H1 (cell line): ENCODE measurements at regions not wholly inside any gene's neighbourhood (a gene's known extent, or its start where the extent isn't known, plus 50 kb on each side); places are given as distances from the start of the nearest gene placed in this dataset.

Source experiments
- CTCF ChIA-PET: fragments of 300-600 bp; sonication (Branson Sonifier 250); formaldehyde crosslinking; loops from one replicate; lab custom pipeline; 2021; ENCODE audit not compliant: partially characterized antibody; lab: Charles Lee
- POLR2A ChIA-PET: fragments of 300-600 bp; sonication (Branson Sonifier 250); formaldehyde crosslinking; loops from one replicate; lab custom pipeline; 2021; ENCODE audit warnings: inconsistent platforms; ENCODE audit not compliant: partially characterized antibody; lab: Charles Lee
- DNase-seq, 2 experiments: peaks; one replicate each; pipeline versions ENCODE4 v3.0.0 to v3.0.0-alpha.2; 2010 to 2022; ENCODE audit warnings: low spot score in 2 of 2, low read depth in 1 of 2, mixed read lengths in 1 of 2
- FAIRE-seq: peaks from 2 replicates; lab custom pipeline; 2011; peaks lifted over from hg19 to GRCh38; lab: Jason Lieb, UNC
- H2AFZ ChIP-seq: 2 replicates; pipeline ENCODE4 v1.8.1; 2012; ENCODE audit warnings: low read length, inconsistent platforms
- H2AK5ac ChIP-seq: 2 replicates; pipeline ENCODE4 v1.6.1; 2013; ENCODE audit warnings: low read depth, low read length
- H2BK120ac ChIP-seq: replicated peaks from 2 replicates; pipeline ENCODE3; 2013; ENCODE audit warnings: low read depth, low read length, inconsistent platforms
- H2BK12ac ChIP-seq: 2 replicates; pipeline ENCODE4 v1.6.1; 2013; ENCODE audit warnings: low read depth, low read length
- H2BK15ac ChIP-seq: 2 replicates; pipeline ENCODE4 v1.6.1; 2013; ENCODE audit warnings: low read length
- H2BK20ac ChIP-seq: 2 replicates; pipeline ENCODE4 v1.6.1; 2013; ENCODE audit warnings: low read length
- H2BK5ac ChIP-seq: 2 replicates; pipeline ENCODE4 v1.6.1; 2013; ENCODE audit warnings: low read depth, low read length
- H3K14ac ChIP-seq: 2 replicates; pipeline ENCODE4 v1.6.1; 2013; ENCODE audit warnings: inconsistent platforms; ENCODE audit not compliant: insufficient read length
- H3K18ac ChIP-seq: 2 replicates; pipeline ENCODE4 v1.6.1; 2013; ENCODE audit warnings: low read length; ENCODE audit errors: extremely low read depth
- H3K23ac ChIP-seq: 2 replicates; pipeline ENCODE4 v1.6.1; 2013; ENCODE audit warnings: inconsistent platforms; ENCODE audit not compliant: insufficient read length
- H3K23me2 ChIP-seq: 2 replicates; pipeline ENCODE4 v1.6.1; 2013; ENCODE audit warnings: low read depth, low read length
- H3K27ac ChIP-seq: 2 replicates; pipeline ENCODE4 v1.6.1; 2011; ENCODE audit warnings: low read depth, low read length, inconsistent platforms
- H3K27me3 ChIP-seq, 4 experiments: replicated peaks in 1 of 4; 1 replicate in 1 of 4; 2 replicates in 3 of 4; pipeline versions ENCODE4 v1.6.1 to v1.8.1; 2011 to 2013; ENCODE audit warnings: low read length in 3 of 4, mild to moderate bottlenecking in 3 of 4, inconsistent platforms in 2 of 4, mixed read lengths in 2 of 4, moderate library complexity in 1 of 4; ENCODE audit not compliant: control insufficient read depth in 3 of 4, insufficient read depth in 3 of 4; ENCODE audit errors: extremely low read depth in 1 of 4
- H3K36me3 ChIP-seq, 4 experiments: 2 replicates each; pipeline versions ENCODE4 v1.6.1 to v1.8.1; 2011 to 2013; ENCODE audit warnings: mild to moderate bottlenecking in 4 of 4, low read length in 3 of 4, moderate library complexity in 2 of 4, control low read depth in 1 of 4, inconsistent platforms in 1 of 4; ENCODE audit not compliant: insufficient read depth in 4 of 4, control insufficient read depth in 2 of 4
- H3K4ac ChIP-seq: replicated peaks from 2 replicates; pipeline ENCODE3; 2013; ENCODE audit warnings: low read length, low read depth, mixed read lengths, inconsistent platforms; ENCODE audit not compliant: insufficient read length
- H3K4me1 ChIP-seq, 4 experiments: replicated peaks in 1 of 4; 1 replicate in 1 of 4; 2 replicates in 3 of 4; pipeline versions ENCODE4 v1.6.1 to v1.8.1; 2011 to 2013; ENCODE audit warnings: low read length in 3 of 4, inconsistent platforms in 2 of 4, mixed read lengths in 1 of 4; ENCODE audit not compliant: insufficient read depth in 4 of 4, control insufficient read depth in 3 of 4
- H3K4me2 ChIP-seq, 2 experiments: 2 replicates each; pipeline versions ENCODE4 v1.6.1 to v1.8.1; 2011 to 2013; ENCODE audit warnings: low read depth in 2 of 2, low read length in 2 of 2, control low read depth in 1 of 2, inconsistent platforms in 1 of 2, mild to moderate bottlenecking in 1 of 2; ENCODE audit not compliant: insufficient read depth in 1 of 2
- H3K4me3 ChIP-seq, 4 experiments: fragments of 200-600, 300-600 bp in 1 of 4; sonication (generic), shearing (Covaris generic), sonication (Bioruptor Twin) in 1 of 4; 2 replicates each; pipeline versions ENCODE4 v1.5.1 to v1.8.1; 2011 to 2016; ENCODE audit warnings: low read length in 4 of 4, low read depth in 3 of 4, control low read depth in 2 of 4, inconsistent platforms in 2 of 4, mild to moderate bottlenecking in 2 of 4, mixed read lengths in 1 of 4, moderate library complexity in 1 of 4; ENCODE audit not compliant: insufficient read depth in 2 of 4; ENCODE audit errors: extremely low read depth in 1 of 4
- H3K56ac ChIP-seq: replicated peaks from 2 replicates; pipeline ENCODE3; 2013; ENCODE audit warnings: low read depth, mild to moderate bottlenecking, mixed read lengths, low read length, inconsistent platforms; ENCODE audit not compliant: insufficient read length
- H3K79me1 ChIP-seq: 2 replicates; pipeline ENCODE4 v1.6.1; 2013; ENCODE audit warnings: low read depth, low read length, control low read depth
- H3K79me2 ChIP-seq, 2 experiments: 2 replicates each; pipeline versions ENCODE4 v1.6.1 to v1.8.1; 2012 to 2013; ENCODE audit warnings: low read length in 2 of 2, mild to moderate bottlenecking in 2 of 2, inconsistent platforms in 1 of 2; ENCODE audit not compliant: insufficient read depth in 2 of 2, control insufficient read depth in 1 of 2
- H3K9ac ChIP-seq, 4 experiments: replicated peaks in 1 of 4; 1 replicate in 1 of 4; 2 replicates in 3 of 4; pipeline versions ENCODE4 v1.6.1 to v1.8.1; 2011 to 2013; ENCODE audit warnings: low read depth in 3 of 4, low read length in 3 of 4, control low read depth in 2 of 4, mild to moderate bottlenecking in 2 of 4, moderate library complexity in 2 of 4, inconsistent platforms in 1 of 4; ENCODE audit errors: extremely low read depth in 1 of 4
- H3K9me3 ChIP-seq, 2 experiments: 2 replicates each; pipeline versions ENCODE4 v1.6.1 to v1.8.1; 2012 to 2013; ENCODE audit warnings: mild to moderate bottlenecking in 2 of 2, moderate library complexity in 2 of 2, control low read depth in 1 of 2, inconsistent platforms in 1 of 2, low read depth in 1 of 2, low read length in 1 of 2, mixed read lengths in 1 of 2; ENCODE audit not compliant: insufficient read depth in 2 of 2
- H4K20me1 ChIP-seq, 2 experiments: replicated peaks in 1 of 2; 2 replicates each; pipeline versions ENCODE3 to v1.8.1; 2011 to 2013; ENCODE audit warnings: inconsistent platforms in 2 of 2, low read length in 2 of 2, mild to moderate bottlenecking in 1 of 2; ENCODE audit not compliant: insufficient read depth in 2 of 2, control insufficient read depth in 1 of 2
- H4K5ac ChIP-seq: 2 replicates; pipeline ENCODE4 v1.6.1; 2013; ENCODE audit warnings: low read length, low read depth, mixed read lengths, inconsistent platforms; ENCODE audit not compliant: insufficient read length
- H4K8ac ChIP-seq: 2 replicates; pipeline ENCODE4 v1.8.0; 2013; ENCODE audit warnings: mild to moderate bottlenecking, moderate library complexity, low read length, inconsistent platforms; ENCODE audit not compliant: insufficient read depth; ENCODE audit errors: extremely low read depth
- H4K91ac ChIP-seq: replicated peaks from 2 replicates; pipeline ENCODE3; 2013; ENCODE audit warnings: low read length, mixed read lengths, inconsistent platforms; ENCODE audit not compliant: insufficient read length
- BACH1 ChIP-seq: IDR thresholded peaks from 2 replicates; pipeline ENCODE4 v1.6.1; 2012; ENCODE audit warnings: low read length, improper control_type of control experiment
- BRCA1 ChIP-seq: IDR thresholded peaks from 2 replicates; pipeline ENCODE4 v1.6.1; 2012; ENCODE audit warnings: low read depth, low read length, improper control_type of control experiment
- CEBPB ChIP-seq: IDR thresholded peaks from 2 replicates; pipeline ENCODE4 v1.6.1; 2012; ENCODE audit warnings: low read depth, low read length
- CREB1 ChIP-seq: IDR thresholded peaks from 2 replicates; pipeline ENCODE4 v1.6.1; 2012; ENCODE audit warnings: inconsistent platforms
- KDM5A ChIP-seq: fragments of 200-600 bp; IDR thresholded peaks from 2 replicates; pipeline ENCODE4 v1.7.1; 2012; ENCODE audit warnings: mild to moderate bottlenecking, low read length, inconsistent platforms, mixed read lengths
- RBBP5 ChIP-seq: IDR thresholded peaks from 2 replicates; pipeline ENCODE4 v1.7.1; 2012; ENCODE audit warnings: low read depth, mild to moderate bottlenecking, inconsistent platforms, low read length, moderate library complexity, borderline replicate concordance
- SIN3A ChIP-seq, 2 experiments: IDR thresholded peaks in 1 of 2; conservative IDR thresholded peaks in 1 of 2; 2 replicates each; pipeline ENCODE4 v1.6.1; 2011 to 2012; ENCODE audit warnings: low read length in 2 of 2, improper control_type of control experiment in 1 of 2, low read depth in 1 of 2, mild to moderate bottlenecking in 1 of 2
- SIX5 ChIP-seq: IDR thresholded peaks from 2 replicates; pipeline ENCODE4 v1.6.1; 2011; ENCODE audit warnings: mild to moderate bottlenecking, low read depth, low read length
- SP1 ChIP-seq: IDR thresholded peaks from 2 replicates; pipeline ENCODE4 v1.6.1; 2011; ENCODE audit warnings: low read depth, low read length
- SRF ChIP-seq: IDR thresholded peaks from 2 replicates; pipeline ENCODE4 v1.6.1; 2011; ENCODE audit warnings: mild to moderate bottlenecking, low read depth, low read length, moderate library complexity
- SUZ12 ChIP-seq: fragments of 200-600 bp; sonication (generic); IDR thresholded peaks from 2 replicates; pipeline ENCODE4 v1.6.1; 2012; ENCODE audit warnings: mild to moderate bottlenecking, inconsistent platforms, low read length, moderate library complexity, mixed read lengths
- ZNF274 ChIP-seq: IDR thresholded peaks from 2 replicates; pipeline ENCODE4 v1.7.0; 2012; ENCODE audit warnings: low read length, borderline replicate concordance; ENCODE audit errors: extremely low read depth
- WGBS, 2 experiments: shearing (Covaris generic) in 1 of 2; methylation state at CpG; one replicate each; pipeline versions ENCODE4 v1.1.6 to v1.1.7; 2013 to 2015; ENCODE audit warnings: low lambda C conversion rate in 2 of 2, mixed read lengths in 2 of 2, inconsistent platforms in 1 of 2, low coverage in 1 of 2, missing lambda C conversion rate in 1 of 2; ENCODE audit not compliant: insufficient replicate concordance in 2 of 2, insufficient coverage in 1 of 2, insufficient read length in 1 of 2; ENCODE audit errors: extremely low coverage in 1 of 2, missing lambda C conversion rate in 1 of 2; 5-methylcytosine and 5-hydroxymethylcytosine counted together
- TF ChIP-seq, protein P1 (sequence below), 3 experiments: IDR thresholded peaks; 1 replicate in 2 of 3; 2 replicates in 1 of 3; pipeline versions ENCODE4 v1.5.1 to v1.6.1; 2011; ENCODE audit warnings: low read length in 3 of 3, mild to moderate bottlenecking in 3 of 3, inconsistent platforms in 2 of 3, low read depth in 1 of 3, moderate library complexity in 1 of 3; ENCODE audit not compliant: insufficient read depth in 1 of 3; ENCODE audit errors: control extremely low read depth in 1 of 3

- CTCF ChIA-PET = interaction anchor here (1.2 kb wide), 1 partner anchor 325 kb away, joined by 3 read pairs; no protein-coding TSS in a partner anchor
- POLR2A ChIA-PET = no interaction called here
- Histone ChIP-seq H3K56ac (no peak overlapping the region), H3K14ac (no peak overlapping the region), H3K27ac (no peak overlapping the region), H2BK15ac (no peak overlapping the region), H3K4me2 (no peak overlapping the region), H2AK5ac (0 out of 2 replicates have a peak overlapping the region, but pooled peaks have one; percentile 0), H3K79me2 (no peaks in the 10 kb centered on the region), H3K4ac (no peak overlapping the region), H3K4me1 (no peaks in the 10 kb centered on the region; a peak in 1 of 7 replicates), H2BK12ac (no peak overlapping the region; the same call in 1 of the 2 replicates), H2BK20ac (no peak overlapping the region), H3K9ac (no peak overlapping the region), H3K23ac (no peak overlapping the region), H3K18ac (no peak overlapping the region), H4K91ac (no peak overlapping the region), H3K79me1 (no peaks in the 10 kb centered on the region), H2BK5ac (no peak overlapping the region), H3K9me3 (peaks cover 7 to 9% of the 10 kb centered on the region in 2 experiments; a peak in 3 of 4 replicates), H2AFZ (no peak overlapping the region), H4K20me1 (no peaks in the 10 kb centered on the region), H3K36me3 (no peaks in the 10 kb centered on the region), H4K5ac (no peak overlapping the region), H4K8ac (no peak overlapping the region), H3K23me2 (no peaks in the 10 kb centered on the region), H2BK120ac (no peak overlapping the region), H3K4me3 (no peak overlapping the region), H3K27me3 (no peaks in the 10 kb centered on the region)
- DNase-seq (no peak), FAIRE-seq (no peak)
- 95% methylated on average over 2 of the region's 2 CpGs; no CpG with 5 or more reads in 1 of the 2 experiments for WGBS, 2 experiments
- TF ChIP-seq CREB1 = no peak
- TF ChIP-seq SIN3A (conservative IDR thresholded peaks at IDR 0.05 in 1 of 2, IDR thresholded peaks at IDR 0.05 in 1 of 2; ENCODE audit: low read depth in 1 of 2, low read length in 2 of 2) = no peak
- no peak for TF ChIP-seq RBBP5
- TF ChIP-seq BACH1 = no peak
- no peak for TF ChIP-seq CEBPB
- TF ChIP-seq BRCA1 = no peak
- TF ChIP-seq SRF = no peak
- TF ChIP-seq SUZ12 = no peak
- TF ChIP-seq SIX5 = no peak
- TF ChIP-seq KDM5A = no peak
- TF ChIP-seq, protein P1, sequence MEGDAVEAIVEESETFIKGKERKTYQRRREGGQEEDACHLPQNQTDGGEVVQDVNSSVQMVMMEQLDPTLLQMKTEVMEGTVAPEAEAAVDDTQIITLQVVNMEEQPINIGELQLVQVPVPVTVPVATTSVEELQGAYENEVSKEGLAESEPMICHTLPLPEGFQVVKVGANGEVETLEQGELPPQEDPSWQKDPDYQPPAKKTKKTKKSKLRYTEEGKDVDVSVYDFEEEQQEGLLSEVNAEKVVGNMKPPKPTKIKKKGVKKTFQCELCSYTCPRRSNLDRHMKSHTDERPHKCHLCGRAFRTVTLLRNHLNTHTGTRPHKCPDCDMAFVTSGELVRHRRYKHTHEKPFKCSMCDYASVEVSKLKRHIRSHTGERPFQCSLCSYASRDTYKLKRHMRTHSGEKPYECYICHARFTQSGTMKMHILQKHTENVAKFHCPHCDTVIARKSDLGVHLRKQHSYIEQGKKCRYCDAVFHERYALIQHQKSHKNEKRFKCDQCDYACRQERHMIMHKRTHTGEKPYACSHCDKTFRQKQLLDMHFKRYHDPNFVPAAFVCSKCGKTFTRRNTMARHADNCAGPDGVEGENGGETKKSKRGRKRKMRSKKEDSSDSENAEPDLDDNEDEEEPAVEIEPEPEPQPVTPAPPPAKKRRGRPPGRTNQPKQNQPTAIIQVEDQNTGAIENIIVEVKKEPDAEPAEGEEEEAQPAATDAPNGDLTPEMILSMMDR (IDR thresholded peaks at IDR 0.05; ENCODE audit: control extremely low read depth in 1 of 3, insufficient read depth in 1 of 3, low read depth in 1 of 3, low read length in 3 of 3) = no peak
- no peak for TF ChIP-seq SP1
- TF ChIP-seq ZNF274 = no peak
Measured at GRCh38 chr1:30028283-30028682, 695.1 kb downstream of the MATN1 start.
